Activated T-cell treated with anti-CD3 and anti-CD28 coated beads, Interleukin-2, amount 50 U/mL, for 1 hour (primary cell): ENCODE measurements at regions not wholly inside any gene's neighbourhood (a gene's known extent, or its start where the extent isn't known, plus 50 kb on each side); places are given as distances from the start of the nearest gene placed in this dataset.
A peak's percentile ranks its signal among the peaks of the same experiment; 100 is the strongest.

Experiments used
- DNase-seq: peaks from one replicate; pipeline ENCODE4 v3.0.0-alpha.2; 2020

DNA sequence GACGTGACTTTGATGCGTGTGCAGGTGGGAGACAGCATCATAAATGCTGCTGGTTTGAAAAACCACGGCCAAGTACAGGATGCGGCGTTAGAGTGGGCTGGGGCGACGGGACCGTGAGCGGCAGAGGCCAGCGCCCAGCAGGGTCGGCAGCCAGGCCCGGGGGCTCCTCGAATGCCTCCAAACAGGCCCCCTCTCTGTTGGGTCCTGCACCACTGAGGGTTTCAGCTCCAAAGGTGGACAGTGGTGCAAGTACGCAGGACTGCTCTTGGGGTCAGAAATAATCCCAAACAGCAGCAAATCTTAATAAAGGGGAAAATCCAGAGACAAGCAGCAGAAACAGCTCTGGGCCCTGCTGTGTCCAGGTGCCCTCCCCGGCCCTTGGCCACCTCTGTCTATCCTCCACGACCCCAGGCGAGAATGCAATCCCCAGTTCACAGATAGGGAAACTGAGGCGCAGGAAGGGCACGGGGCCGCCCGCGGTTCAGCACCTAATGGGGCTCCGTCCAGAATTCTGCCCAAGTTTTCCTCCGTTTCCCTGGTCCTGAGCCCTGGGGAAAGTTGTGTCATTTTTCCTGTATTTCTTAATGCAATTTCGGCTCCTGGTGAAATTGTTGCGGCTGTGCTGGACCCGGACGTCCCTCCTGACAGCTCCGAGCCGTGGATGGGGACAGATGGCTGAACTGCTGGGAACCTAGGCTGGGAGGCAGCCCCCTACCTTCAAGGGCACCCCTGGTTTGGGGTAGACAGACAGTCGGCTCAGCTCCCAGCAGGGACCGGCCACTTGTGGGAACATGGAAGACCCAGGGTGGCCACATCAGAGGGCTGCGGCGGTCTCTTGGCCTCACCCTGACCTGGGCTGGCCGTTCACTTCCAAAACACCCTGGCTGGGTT, 97.4 kb downstream of the FOXL3 start:
- no peak for DNase-seq

DNA sequence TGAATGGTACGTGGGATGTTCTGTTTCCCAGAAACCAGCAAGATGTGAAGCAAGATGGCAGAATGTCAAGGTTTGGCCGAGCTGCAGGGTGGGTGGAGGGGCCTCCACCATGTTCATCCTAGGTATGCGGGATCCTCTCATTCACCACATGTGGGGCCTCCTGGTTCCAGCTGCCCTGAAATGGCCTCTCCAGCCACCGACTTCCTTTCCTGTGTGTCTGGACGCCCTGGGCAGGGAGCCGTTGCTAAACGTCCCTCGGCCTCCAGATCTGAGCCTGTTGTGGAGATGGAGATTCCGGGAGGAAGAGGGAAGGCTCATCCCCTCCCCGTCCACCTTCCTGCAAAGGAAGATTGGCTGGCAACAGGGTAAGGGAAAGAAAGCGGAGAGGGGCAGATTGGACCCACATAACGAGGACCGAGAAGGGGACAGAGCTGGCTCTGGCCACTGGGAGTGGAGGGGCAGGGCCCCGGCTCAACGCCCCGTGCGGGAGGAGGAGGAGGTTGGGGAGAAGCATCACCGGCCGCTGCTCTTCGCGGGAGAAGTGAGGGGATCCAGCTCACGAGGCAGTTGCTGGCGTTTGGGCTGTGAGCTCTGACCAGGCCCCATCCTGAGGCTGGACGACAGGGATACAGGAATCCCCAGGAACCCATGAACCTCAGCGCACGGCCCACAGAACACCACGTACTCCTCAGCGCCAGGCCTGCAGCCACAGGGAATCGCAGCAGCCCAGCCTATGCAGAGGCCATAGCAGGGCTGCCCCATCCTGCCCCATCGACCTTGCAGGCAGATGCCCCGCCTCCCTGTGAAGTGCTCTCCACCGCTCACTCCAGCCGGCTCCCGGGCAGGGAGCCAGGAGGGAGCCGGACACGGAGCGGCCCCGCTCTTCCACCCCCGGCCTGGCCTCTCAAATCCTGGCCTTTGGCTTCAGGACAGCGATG, 98.3 kb downstream of the FOXL3 start:
- DNase-seq: peak; percentile 11

GRCh38 chr7:388961-389701, 99.2 kb downstream of the FOXL3 start:
- no peak for DNase-seq

- peak; percentile 14 for DNase-seq
Measured at GRCh38 chr7:389911-390601, 100.1 kb downstream of the FOXL3 start.

- peak; percentile 12 for DNase-seq
Measured at GRCh38 chr7:390761-391410, 100.9 kb downstream of the FOXL3 start.

DNA sequence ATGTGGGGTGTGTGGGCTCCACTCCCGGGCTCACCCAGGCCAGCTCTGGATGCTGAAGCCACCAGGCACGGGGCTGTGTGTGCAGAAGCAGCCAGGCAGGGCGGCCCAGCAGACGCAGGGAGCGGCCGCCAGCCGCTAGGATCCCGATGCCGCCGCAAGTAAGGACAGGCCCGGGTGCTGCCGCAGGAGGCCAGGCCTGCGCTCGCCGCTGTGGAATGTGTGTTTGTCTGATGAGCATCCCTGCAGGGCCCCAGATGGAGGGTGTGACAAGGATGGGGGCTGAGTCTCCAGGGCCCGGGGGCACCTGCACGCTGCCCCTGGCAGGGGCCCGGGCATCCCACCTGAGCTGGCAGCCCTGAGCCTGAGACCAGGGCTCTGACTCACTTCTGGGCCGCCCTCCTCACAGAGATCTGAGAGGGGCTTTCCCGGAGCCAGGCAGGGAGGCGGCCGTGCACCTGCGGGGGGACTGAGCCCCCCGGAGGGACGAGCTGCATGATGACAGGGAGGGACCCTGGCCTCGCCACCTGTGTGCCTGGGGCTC, 101.5 kb downstream of the FOXL3 start:
- DNase-seq: no peak

- no peak for DNase-seq
Measured at GRCh38 chr7:391961-392524, 102.1 kb downstream of the FOXL3 start.

GRCh38 chr7:392822-393221, 102.9 kb downstream of the FOXL3 start:
- DNase-seq: no peak

DNA sequence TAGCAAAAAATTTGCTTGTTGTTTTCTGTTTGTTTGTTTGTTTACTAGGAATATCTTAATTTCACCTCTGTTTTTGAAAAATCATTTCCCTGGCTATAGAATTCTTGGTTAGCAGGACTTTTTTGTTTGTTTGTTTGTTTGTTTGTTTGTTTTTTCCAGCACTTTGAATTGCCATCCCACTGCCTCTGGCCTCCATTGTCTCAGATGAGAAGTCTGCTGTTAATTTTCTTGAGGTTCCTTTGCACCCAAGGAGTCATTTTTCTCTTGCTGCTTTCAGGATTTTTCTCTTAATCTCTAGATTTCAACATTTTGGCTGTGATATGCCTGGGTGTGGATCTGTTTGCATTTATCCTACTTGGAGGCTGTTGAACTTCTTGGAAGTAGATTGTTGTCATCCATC, 105.7 kb downstream of the FOXL3 start:
- no peak for DNase-seq

- no peak for DNase-seq
Measured at GRCh38 chr7:398888-399287, 108.9 kb downstream of the FOXL3 start.

DNA sequence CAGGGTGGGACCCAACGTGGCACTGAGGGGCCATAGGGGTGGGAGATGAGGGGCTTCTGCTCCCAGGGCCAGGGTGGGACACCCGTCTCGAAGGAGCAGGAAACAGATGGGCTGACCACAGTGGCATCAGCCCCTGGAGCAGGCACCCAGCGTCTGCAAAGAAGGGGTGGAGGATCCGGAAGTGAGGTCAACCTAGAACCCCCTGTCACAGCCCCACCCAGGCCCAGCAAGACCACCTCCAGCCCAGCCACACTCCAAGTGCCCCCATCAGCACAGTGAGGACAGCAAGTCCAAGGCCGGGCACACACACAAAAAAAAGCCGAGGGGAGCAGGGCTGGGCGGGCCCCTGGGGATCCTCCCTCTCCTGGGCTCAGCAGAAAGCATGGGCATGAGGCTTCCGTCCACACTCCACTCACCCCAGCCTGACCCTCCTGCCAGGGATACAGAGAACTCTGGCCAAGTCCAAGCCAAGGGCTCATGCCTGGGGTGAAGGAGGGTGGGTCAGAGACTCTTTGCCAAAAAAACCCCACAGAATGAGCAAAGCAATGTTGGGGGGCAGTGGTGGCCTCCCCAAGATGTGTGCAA, 111.0 kb downstream of the FOXL3 start:
- DNase-seq: no peak

GRCh38 chr7:401495-401894, 111.5 kb downstream of the FOXL3 start:
- DNase-seq: no peak

DNA sequence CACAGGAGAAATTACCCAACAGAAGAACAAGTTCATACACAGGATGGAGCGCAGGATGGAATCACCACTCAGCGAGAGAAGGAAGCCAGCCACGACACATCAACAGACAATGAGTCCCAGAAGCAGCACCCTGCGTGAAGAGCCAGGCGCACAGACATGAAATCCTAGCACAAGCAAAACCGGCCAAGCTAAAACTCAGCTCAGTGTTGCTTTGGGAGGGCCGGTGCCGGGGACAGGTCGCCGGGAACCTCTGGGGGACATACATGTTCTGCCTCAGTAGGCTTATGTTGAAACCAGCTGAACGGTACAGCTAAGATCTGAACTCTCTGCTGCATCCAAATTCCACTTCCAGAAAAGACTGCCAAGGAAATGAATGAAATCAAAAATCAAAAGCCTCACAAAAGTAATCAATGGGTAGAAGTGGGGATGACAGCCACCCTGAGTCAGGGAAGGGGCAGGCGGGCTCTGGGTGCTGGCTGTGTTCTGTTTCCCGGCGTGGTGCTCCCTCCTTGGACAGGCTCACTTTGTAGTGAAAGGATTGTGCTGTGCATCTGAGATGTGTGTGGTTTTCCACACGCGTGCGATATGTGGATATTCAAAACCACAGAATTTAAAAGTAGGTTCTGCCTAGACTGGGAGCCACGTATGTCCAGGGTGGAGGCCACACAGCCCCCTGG, 114.7 kb downstream of the PDGFA start:
- DNase-seq: no peak

GRCh38 chr7:405489-406211, 114.0 kb downstream of the PDGFA start:
- DNase-seq: peak; percentile 14

GRCh38 chr7:407721-408539, 111.7 kb downstream of the PDGFA start:
- DNase-seq: no peak

DNA sequence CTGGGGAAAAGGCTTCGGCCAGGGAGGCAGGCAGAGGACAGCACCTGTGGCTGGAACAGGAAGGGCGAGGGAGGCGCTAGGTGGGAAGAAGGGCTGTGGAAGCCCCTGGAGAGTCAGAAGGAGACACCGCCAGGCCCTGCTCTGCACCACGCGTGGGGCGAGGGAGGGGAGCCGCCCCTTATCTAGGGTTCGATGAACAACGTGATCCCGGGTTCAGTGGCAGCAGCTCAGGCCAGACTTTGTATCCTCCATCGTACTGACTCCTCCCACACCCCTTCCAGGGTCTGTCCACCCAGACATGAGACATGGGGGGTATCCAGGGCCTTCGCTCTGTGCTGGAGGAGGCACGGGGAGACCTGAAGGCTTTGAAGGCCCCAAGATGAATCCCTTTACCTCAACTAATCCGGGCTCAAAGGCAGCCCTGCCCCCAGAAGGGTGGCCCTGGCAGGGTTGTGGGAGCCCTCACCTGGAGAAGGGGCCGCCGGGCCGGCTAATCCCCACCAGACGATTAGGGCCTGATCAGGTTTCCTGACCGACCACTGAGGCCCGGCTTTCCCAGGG, 110.8 kb downstream of the PDGFA start:
- DNase-seq: no peak

- no peak for DNase-seq
Measured at GRCh38 chr7:409339-410281, 110.0 kb downstream of the PDGFA start.
